ENCODE measurements at regions not wholly inside any gene's neighbourhood (a gene's known extent, or its start where the extent isn't known, plus 50 kb on each side); places are given as distances from the start of the nearest gene placed in this dataset.
"Not testable (repeated sequence)": the region's sequence is repeated elsewhere in the genome, so short reads cannot be mapped to it uniquely, and the experiment has no call there.

DNA sequence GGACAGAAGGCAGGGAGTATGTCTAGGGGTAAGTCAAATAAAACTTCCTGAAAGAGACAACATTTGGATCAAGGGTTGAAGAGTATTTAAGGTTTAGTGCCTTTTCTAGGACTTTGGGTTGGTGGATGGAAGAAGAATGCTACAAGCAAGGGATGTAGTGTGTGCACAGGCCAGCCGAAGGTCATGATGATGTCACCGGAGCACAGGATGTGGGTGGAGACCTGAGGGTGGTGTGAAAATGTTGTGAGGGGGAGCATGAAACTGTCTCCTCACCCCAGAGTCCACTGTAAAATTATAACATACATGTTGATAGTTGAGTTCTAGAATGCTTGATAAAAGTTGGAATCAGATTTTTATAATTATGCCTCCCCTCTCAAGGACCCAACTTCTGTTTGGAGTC is 553.3 kb upstream of the SGCD start:
- no peaks in the 10 kb centered on the region for H3K4me1 Mint-ChIP-seq (ENCODE audit: low read depth)
- H3K4me3 Mint-ChIP-seq = no peak overlapping the region
- no peaks in the 10 kb centered on the region for H3K27me3 Mint-ChIP-seq
- no peaks in the 10 kb centered on the region for H3K9me3 Mint-ChIP-seq
- no peak overlapping the region for H3K27ac Mint-ChIP-seq
- no peaks in the 10 kb centered on the region for H3K36me3 Mint-ChIP-seq (ENCODE audit: low read depth)

DNA sequence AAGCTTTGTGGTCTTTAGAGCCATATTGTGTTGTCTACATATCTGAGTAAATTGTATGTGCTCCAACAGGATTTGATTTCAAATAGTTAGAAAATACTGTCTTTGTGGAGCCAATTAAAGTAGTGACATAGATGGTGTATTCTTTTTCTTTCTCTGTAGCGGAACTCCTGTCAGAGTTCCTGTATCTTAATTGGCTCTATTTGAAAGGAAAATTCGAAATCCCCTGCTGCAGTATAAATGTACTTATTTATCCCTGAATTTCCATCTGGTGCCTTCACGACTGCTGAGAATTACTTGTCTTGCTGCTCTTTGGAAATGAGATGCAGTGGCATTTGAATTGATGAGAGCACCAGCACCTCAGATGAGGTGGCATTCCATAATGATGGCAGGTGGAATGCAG is 546.7 kb upstream of the SGCD start:
- Mint-ChIP-seq H3K36me3 (ENCODE audit: low read depth) (no peaks in the 10 kb centered on the region), H3K4me1 (ENCODE audit: low read depth) (no peaks in the 10 kb centered on the region), H3K4me3 (no peak overlapping the region), H3K9me3 (no peaks in the 10 kb centered on the region), H3K27ac (no peak overlapping the region), H3K27me3 (no peaks in the 10 kb centered on the region)

GRCh38 chr5:155783246-155783645 is 543.7 kb upstream of the SGCD start:
- no peak overlapping the region for H3K4me3 Mint-ChIP-seq
- H3K9me3 Mint-ChIP-seq = no peaks in the 10 kb centered on the region
- H3K4me1 Mint-ChIP-seq (ENCODE audit: low read depth) = no peaks in the 10 kb centered on the region
- H3K27me3 Mint-ChIP-seq = no peaks in the 10 kb centered on the region
- no peaks in the 10 kb centered on the region for H3K36me3 Mint-ChIP-seq (ENCODE audit: low read depth)
- H3K27ac Mint-ChIP-seq = no peak overlapping the region

GRCh38 chr5:155783791-155784190 is 543.2 kb upstream of the SGCD start:
- H3K4me3 Mint-ChIP-seq = no peak overlapping the region
- no peaks in the 10 kb centered on the region for H3K4me1 Mint-ChIP-seq (ENCODE audit: low read depth)
- H3K9me3 Mint-ChIP-seq = no peaks in the 10 kb centered on the region
- peaks cover 3% of the 10 kb centered on the region for H3K27me3 Mint-ChIP-seq
- no peak overlapping the region for H3K27ac Mint-ChIP-seq
- no peaks in the 10 kb centered on the region for H3K36me3 Mint-ChIP-seq (ENCODE audit: low read depth)

GRCh38 chr5:155786108-155786507 is 540.9 kb upstream of the SGCD start:
- no peaks in the 10 kb centered on the region for H3K36me3 Mint-ChIP-seq (ENCODE audit: low read depth)
- H3K27me3 Mint-ChIP-seq = peaks cover 4% of the 10 kb centered on the region
- no peaks in the 10 kb centered on the region for H3K4me1 Mint-ChIP-seq (ENCODE audit: low read depth)
- peaks cover 1% of the 10 kb centered on the region for H3K9me3 Mint-ChIP-seq
- no peak overlapping the region for H3K27ac Mint-ChIP-seq
- H3K4me3 Mint-ChIP-seq = no peak overlapping the region

- H3K27ac Mint-ChIP-seq = no peak overlapping the region
- no peak overlapping the region for H3K4me3 Mint-ChIP-seq
- no peaks in the 10 kb centered on the region for H3K36me3 Mint-ChIP-seq (ENCODE audit: low read depth)
- peaks cover 26% of the 10 kb centered on the region for H3K9me3 Mint-ChIP-seq
- peaks cover 4% of the 10 kb centered on the region for H3K27me3 Mint-ChIP-seq
- no peaks in the 10 kb centered on the region for H3K4me1 Mint-ChIP-seq (ENCODE audit: low read depth)
Measured at GRCh38 chr5:155792873-155793272, 534.1 kb upstream of the SGCD start.

- Mint-ChIP-seq H3K27me3 (no peaks in the 10 kb centered on the region), H3K27ac (no peak overlapping the region), H3K36me3 (ENCODE audit: low read depth) (no peaks in the 10 kb centered on the region), H3K9me3 (peaks cover 26% of the 10 kb centered on the region), H3K4me1 (ENCODE audit: low read depth) (no peaks in the 10 kb centered on the region), H3K4me3 (no peak overlapping the region)
Measured at GRCh38 chr5:155794795-155795194, 532.2 kb upstream of the SGCD start.

- no peaks in the 10 kb centered on the region for H3K4me1 Mint-ChIP-seq (ENCODE audit: low read depth)
- H3K27ac Mint-ChIP-seq = no peak overlapping the region
- H3K4me3 Mint-ChIP-seq = no peak overlapping the region
- peaks cover 3% of the 10 kb centered on the region for H3K27me3 Mint-ChIP-seq
- no peaks in the 10 kb centered on the region for H3K36me3 Mint-ChIP-seq (ENCODE audit: low read depth)
- peaks cover 10% of the 10 kb centered on the region for H3K9me3 Mint-ChIP-seq
Measured at GRCh38 chr5:155799308-155799707, 527.7 kb upstream of the SGCD start.

GRCh38 chr5:155807884-155808576 is 518.9 kb upstream of the SGCD start:
- Mint-ChIP-seq H3K27me3 (no peaks in the 10 kb centered on the region), H3K36me3 (ENCODE audit: low read depth) (no peaks in the 10 kb centered on the region), H3K4me3 (no peak overlapping the region), H3K4me1 (ENCODE audit: low read depth) (no peaks in the 10 kb centered on the region), H3K9me3 (no peaks in the 10 kb centered on the region), H3K27ac (no peak overlapping the region)

GRCh38 chr5:155815248-155815647 is 511.7 kb upstream of the SGCD start:
- H3K9me3 Mint-ChIP-seq = peaks cover 5% of the 10 kb centered on the region
- H3K36me3 Mint-ChIP-seq (ENCODE audit: low read depth) = no peaks in the 10 kb centered on the region
- H3K27me3 Mint-ChIP-seq = peaks cover 3% of the 10 kb centered on the region
- no peak overlapping the region for H3K27ac Mint-ChIP-seq
- no peaks in the 10 kb centered on the region for H3K4me1 Mint-ChIP-seq (ENCODE audit: low read depth)
- H3K4me3 Mint-ChIP-seq = no peak overlapping the region

DNA sequence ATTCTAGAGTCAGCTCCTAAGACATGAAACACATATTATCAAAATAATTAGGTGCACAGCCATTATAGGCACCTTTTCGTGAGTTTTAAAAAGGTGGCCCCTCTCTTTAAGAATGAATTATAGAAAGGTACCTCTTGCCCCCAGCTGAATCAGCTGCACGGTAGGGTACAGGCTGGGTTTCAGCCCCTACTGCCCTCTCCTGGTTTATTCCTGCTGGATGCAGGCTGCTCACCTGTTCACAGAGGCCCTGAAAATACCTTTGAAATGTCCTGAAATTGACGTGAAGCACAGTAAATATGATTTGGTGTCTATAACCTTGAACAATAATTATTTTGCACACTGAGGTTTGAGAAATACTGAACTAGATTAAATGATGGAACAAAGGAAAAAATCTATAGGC is 504.8 kb upstream of the SGCD start:
- Mint-ChIP-seq H3K4me1 (ENCODE audit: low read depth) (no peaks in the 10 kb centered on the region), H3K27me3 (peaks cover 6% of the 10 kb centered on the region), H3K36me3 (ENCODE audit: low read depth) (no peaks in the 10 kb centered on the region), H3K27ac (no peak overlapping the region), H3K4me3 (no peak overlapping the region), H3K9me3 (peaks cover 9% of the 10 kb centered on the region)

DNA sequence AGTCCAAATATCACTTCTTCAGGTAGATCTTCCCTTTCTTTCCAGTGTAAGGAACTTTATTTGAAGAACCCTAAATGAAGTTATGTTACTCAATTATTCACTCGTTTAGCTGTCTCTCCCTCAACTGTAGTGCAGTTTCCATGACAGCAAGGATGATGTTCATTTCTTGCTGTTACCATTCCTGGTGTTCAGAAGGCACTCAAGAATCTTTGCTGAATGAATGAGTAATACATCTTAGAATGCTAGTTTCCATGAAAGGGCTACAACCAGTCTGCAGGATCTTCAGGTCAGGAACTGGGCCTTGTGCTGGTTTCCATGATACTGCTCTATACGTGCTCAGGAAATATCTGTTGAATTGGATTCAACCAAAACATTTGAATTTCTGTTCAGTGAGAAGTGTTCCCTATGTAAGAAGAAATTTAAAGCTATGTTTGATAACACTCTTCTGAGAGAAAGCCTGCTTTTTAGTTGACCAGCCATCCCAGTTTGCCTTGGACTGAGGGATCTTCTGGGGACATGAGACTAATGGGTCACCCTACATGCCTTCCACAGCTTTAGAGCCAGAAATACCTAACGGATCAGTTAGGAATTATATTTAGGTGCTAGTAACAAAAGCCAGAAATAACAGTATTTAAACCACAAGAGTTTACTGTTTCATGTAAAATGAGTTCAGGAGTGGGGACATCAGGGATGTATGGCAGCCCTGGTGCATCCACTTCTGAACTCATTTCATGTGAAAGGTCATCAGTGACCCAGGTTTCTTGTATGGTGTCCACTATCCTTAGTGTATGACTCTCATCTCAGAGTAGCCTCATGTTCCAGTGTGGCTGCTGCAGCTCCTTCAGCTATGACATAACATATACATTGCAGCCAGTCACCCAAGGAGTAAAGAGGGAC is 500.1 kb upstream of the SGCD start:
- Mint-ChIP-seq H3K4me3 (no peak overlapping the region), H3K27me3 (no peaks in the 10 kb centered on the region), H3K9me3 (peaks cover 3% of the 10 kb centered on the region)

DNA sequence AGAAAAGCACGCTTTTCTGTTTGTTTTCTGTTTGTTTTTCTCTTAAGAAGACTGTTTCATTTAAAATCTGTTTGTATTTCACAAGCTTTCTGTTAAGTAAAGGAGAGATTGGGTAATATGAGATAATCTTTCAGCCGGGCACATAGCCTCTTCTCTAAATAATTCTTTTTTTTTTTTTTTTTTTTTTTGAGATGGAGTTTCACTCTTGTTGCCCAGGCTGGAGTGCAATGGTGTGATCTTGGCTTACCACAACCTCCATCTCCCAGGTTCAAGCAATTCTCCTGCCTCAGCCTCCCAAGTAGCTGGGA is 499.5 kb upstream of the SGCD start:
- not testable (repeated sequence) for H3K4me1 Mint-ChIP-seq (ENCODE audit: low read depth); H3K9me3 Mint-ChIP-seq; H3K36me3 Mint-ChIP-seq (ENCODE audit: low read depth); H3K27me3 Mint-ChIP-seq; H3K27ac Mint-ChIP-seq; H3K4me3 Mint-ChIP-seq

More for the DNA sequence above, 500.1 kb upstream of the SGCD start:
- Mint-ChIP-seq H3K4me1 (ENCODE audit: low read depth) (peaks cover 5% of the 10 kb centered on the region), H3K27ac (no peak overlapping the region), H3K36me3 (ENCODE audit: low read depth) (no peaks in the 10 kb centered on the region)

GRCh38 chr5:155827949-155828348 is 499.0 kb upstream of the SGCD start:
- H3K36me3 Mint-ChIP-seq (ENCODE audit: low read depth) = no peaks in the 10 kb centered on the region
- H3K9me3 Mint-ChIP-seq = peaks cover 3% of the 10 kb centered on the region
- no peaks in the 10 kb centered on the region for H3K27me3 Mint-ChIP-seq
- H3K4me1 Mint-ChIP-seq (ENCODE audit: low read depth) = peaks cover 5% of the 10 kb centered on the region
- no peak overlapping the region for H3K4me3 Mint-ChIP-seq
- no peak overlapping the region for H3K27ac Mint-ChIP-seq

GRCh38 chr5:155831491-155831890 is 495.5 kb upstream of the SGCD start:
- peaks cover 1% of the 10 kb centered on the region for H3K9me3 Mint-ChIP-seq

DNA sequence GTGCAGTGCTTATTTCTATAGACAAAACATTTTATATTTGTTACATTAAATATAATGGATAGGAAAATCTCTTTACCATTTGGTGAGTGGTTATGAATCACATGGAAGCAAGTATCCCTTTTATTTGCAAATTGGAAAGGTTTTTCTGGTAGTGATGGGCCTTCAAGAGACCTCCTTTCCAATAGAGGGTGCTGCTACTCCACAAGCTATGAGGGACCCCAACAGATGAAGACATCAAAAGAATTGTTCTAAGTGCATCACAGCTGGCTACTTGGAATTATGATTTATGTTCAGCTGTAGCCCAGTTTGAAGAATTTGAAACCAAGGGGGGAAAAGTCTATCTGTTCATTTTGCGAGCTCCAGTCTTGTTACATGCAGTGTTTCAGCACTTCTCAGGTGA is 493.7 kb upstream of the SGCD start:
- Mint-ChIP-seq H3K27ac (no peak overlapping the region), H3K4me3 (no peak overlapping the region), H3K36me3 (ENCODE audit: low read depth) (no peaks in the 10 kb centered on the region), H3K27me3 (no peaks in the 10 kb centered on the region), H3K4me1 (ENCODE audit: low read depth) (peaks cover 1% of the 10 kb centered on the region), H3K9me3 (no peaks in the 10 kb centered on the region)

More at GRCh38 chr5:155831491-155831890, 495.5 kb upstream of the SGCD start:
- Mint-ChIP-seq H3K27ac (no peak overlapping the region), H3K36me3 (ENCODE audit: low read depth) (no peaks in the 10 kb centered on the region), H3K4me1 (ENCODE audit: low read depth) (peaks cover 5% of the 10 kb centered on the region), H3K27me3 (no peaks in the 10 kb centered on the region), H3K4me3 (no peak overlapping the region)
